Activated T-cell treated with anti-CD3 and anti-CD28 coated beads, Interleukin-2, amount 50 U/mL, for 48 hours (primary cell): ENCODE measurements at regions not wholly inside any gene's neighbourhood (a gene's known extent, or its start where the extent isn't known, plus 50 kb on each side); places are given as distances from the start of the nearest gene placed in this dataset.

ENCODE experiments used
- DNase-seq, 2 experiments: peaks; one replicate each; pipeline ENCODE4 v3.0.0-alpha.2; 2020

DNA sequence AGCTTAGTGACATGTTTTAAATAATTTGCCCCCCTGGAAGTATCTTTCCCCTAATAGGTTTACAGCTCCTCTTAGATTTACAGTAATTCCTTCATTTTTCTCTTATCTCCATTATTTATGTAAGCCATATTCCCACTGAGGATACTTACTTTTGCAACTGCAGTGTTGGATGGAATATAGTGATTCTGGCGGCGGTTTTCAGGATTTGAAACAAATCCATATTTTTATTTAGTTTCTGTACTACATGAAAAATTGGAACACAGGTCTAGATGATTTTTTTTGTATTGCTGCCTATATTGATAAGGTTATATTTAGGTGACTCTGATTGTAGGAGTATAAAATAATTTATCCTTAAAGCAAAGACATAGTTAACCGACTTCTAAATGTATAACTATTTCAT is 391.6 kb upstream of the SUCLG2 start:
- no peak for DNase-seq

DNA sequence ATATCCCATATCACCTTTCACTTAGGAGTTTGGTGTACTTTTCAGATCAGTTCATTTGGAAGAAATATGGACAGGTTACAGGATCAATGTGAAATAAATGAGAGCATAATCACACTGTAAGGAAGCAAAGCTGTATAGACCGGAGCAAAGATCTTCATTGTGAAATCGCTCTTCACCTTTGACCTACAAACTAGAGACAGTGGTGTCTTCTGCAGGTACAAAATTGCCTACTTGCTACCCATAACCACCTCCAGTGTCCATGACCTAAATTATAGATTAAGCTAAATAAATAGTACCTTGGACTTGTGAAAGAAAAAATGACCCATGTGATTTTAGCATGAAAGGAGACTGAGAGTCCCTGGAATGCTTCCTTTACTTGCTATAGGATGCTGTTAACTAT is 379.5 kb upstream of the SUCLG2 start:
- DNase-seq = no peak

DNA sequence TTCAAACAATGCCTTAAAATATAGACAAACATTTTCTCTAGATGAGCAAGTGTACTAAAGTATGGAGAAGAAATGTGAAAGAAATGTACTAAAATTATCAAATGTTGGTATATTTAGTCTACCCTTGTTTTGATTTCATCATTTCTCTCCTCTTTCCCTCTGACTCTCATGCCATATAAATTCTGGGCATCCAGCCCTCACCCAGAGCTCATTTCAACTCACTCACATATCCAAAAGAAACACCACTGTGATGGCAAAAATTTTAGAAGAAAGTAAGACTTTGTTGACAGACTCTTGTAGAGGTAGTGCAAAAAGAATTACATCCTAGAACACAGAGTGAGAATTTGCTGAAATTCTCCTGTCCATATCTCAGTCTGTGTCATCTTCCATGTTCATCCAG is 377.8 kb upstream of the SUCLG2 start:
- DNase-seq = no peak

DNA sequence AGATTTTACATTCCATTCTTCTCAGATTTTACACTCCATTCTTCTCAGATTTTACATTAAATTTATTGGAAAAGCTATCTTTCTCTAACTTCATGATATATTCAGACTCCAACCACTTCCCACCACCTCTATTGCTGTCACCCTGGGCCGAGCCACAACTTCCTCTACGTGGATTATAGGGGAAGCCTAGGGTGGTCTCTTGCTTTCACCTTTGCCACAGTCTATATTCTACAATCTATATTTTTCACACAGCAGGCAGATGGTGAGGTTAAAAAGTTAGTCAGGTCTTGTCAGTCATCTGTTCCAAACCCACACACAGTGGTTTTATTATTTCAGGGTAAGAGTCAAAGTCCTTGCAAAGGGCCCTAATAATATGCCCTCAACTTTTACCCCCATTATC is 370.8 kb upstream of the SUCLG2 start:
- DNase-seq = no peak

DNA sequence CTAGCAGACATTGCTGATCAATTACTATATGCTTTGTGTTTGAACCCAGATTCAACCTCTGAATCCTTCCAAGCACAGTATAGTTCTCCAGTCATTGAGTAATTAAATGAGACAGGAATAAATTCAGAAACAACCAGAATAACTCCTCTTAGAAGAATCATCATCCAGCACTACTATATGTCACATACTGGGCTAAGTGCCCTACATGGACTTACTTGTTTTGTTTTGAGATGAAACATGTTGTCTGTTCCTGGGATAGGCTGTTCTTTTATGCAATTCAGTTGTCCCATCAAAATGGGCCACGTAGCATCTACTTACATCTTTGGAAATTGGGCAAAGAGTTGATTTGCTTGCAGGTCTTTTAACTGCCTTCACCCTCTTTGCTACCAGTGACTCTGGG is 365.5 kb upstream of the SUCLG2 start:
- no peak for DNase-seq

DNA sequence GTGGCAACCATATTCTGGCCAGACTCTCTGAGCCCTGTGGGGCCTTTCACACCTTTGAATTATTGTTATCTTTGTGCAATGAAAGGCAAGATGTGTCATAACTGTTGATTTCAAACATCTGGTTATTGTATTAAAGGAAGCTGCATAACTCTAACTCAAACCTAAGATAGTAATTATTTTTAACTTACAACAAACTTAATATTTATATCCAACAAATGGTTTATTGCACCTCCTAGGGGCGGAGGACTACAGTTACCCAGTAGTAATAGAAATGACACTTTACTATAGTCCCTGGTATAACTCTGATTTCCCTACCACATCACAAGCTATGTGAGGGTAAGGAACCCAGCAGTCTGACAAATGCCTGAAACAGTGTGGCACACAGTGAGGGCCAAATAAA is 363.9 kb upstream of the SUCLG2 start:
- no peak for DNase-seq

DNA sequence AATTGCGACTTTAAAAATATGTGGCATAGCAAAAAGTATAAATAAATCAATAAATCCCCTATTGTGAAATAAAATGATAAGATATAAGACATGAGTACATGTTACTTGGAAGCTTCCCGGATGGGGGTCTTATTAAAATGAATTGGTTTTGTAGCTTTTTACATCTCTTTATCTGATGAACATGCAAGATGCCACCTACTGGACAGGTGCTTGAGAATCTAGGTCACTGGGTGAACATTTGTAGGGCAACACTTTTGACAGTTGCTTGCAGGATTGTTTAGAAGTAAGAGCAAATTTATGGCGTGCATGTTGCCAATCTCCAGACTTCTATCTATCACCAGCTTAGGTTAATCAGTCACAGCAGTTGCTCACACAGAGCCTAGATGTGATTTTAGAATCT is 362.7 kb upstream of the SUCLG2 start:
- DNase-seq = no peak

DNA sequence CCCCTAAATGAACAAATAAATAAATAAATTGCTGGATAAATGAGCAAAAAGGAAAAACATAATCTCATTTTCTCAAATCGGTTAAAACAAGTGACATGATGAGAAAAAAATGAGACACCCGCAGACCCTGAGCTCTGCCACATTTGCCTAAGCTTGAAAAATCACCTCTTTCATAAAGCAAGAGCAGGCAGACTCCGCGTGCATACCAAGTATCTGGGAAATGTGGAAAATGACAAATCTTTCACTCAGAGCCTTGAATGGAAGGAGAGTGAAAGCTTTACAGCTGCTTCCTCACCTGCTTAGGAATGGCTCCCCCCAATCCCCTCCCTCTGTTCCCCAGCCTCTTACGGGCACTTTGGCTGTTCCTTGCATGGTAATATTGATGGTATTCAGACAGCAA is 355.5 kb upstream of the SUCLG2 start:
- no peak for DNase-seq

DNA sequence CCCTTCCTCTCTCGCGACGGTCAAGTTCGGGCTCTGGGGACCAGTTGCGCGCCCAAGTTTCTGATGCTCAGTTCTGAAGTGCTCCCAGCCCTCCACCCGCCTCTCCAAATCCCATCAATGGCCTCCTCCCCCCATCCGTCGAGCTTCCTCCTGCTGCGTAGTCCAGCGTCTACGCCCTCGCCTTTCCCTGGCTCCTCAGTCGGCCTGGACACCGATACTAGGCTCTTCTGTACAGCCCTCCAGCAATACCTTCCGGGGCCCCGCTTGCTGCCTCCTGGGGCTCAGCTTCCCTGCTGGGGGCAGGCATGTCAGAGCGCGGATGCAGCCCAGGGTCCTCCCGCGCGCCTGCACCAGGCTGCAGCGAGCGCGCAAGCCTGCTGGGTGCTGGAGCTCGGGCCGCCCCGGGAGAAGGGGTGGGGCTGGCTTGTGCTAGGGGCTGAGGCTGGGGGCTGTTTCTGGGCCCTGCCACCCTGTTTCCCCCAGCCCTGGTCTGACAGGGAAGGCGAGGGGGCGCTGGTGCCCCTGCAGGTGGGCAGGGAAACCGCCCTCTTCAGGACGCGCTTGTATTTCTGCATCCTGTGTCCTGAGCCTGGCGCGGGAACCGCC is 353.3 kb upstream of the SUCLG2 start:
- DNase-seq = peak; percentile 46 to 58

DNA sequence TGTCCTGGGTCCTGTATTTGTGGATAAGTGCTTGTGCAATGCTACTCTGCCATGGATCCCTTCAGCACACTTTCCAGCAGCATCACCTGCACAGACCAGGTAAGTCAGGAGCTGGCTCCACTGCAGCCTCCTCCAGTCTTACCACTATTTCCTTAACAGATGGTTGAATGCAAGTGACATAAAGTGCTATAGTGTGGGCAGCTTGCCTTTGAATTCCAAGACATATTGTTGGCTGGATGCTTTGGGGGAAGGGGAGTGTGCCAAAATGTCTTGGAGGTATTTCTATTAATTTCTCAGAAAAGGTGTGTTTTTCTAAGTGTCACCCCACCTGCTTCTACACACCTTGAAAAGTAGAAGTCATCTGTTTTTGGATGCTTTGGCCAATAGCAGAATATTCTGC is 352.2 kb upstream of the SUCLG2 start:
- no peak for DNase-seq

DNA sequence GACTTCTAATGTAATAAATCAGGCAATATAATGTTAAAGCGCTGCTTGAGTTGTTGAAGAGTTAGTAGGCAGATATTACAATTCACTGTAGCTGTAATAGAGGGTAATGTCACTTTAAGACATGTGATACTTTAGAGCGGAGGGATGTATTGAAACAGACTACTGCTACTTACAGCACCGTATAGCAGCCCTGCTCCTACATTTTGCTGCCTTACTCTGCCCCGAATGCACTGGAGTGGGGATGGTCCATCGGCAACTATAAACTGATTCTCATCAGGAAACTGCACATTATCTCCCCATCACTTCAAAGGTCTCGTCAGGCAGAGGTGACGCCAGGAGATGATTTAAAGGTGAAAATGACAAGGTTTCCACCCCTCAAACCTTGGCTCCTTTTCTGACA is 349.7 kb upstream of the SUCLG2 start:
- DNase-seq = no peak

DNA sequence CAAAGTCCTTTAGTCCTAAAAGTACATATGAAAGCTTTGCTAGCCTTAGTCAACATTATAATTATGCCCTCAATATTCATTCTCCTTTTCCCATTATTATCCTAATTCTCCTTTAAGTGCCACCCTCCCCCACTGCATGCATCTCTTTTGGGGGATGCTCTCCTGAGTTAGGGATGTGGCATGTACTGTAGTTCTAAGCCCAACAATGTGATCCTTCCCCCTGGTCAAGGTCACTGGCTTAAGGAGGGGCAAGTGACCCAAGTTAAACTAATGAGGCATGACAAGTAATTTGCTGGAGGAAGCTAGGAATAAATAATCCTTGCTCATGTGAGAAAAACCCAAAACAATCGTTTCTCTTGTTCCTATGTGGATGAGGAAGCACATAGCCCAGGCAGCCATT is 343.9 kb upstream of the SUCLG2 start:
- no peak for DNase-seq

DNA sequence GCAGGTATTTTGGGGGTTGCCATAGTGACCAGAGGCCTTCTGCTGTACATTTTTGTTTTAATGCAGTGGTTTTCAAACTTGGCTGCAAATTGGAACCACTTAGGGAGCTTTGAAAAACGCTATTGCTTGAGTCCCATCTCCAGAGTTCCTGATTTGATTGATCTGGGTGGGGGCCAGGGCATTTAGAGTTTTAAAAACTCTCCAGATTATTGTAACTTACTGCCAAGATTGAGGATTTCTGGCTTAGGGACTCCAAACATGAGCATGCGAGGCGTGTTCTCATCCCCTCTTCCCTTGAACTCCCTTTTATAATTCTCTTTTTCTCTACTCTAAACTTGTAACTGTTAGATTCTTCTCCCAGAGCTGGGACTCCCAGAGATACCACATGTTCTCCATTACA is 340.8 kb upstream of the SUCLG2 start:
- no peak for DNase-seq

DNA sequence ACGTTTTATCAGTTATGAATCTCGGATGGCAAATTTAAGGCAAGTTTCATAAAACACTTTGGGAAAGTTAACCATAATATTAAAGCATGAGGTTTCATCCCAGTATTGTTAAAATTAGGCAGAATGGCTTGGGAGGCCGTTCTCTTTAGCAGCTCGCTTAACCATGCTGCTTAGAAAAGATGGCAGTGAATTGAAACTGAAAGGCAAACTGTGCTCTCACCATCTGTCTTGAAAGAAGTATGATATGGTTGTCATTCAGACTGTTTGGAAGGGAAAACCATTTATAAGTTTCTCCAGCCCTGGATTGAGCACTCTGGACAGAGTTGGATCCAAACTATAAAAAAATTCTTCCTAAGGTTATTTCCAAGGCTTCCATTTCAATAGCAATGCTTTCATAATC is 332.3 kb upstream of the SUCLG2 start:
- DNase-seq = no peak

DNA sequence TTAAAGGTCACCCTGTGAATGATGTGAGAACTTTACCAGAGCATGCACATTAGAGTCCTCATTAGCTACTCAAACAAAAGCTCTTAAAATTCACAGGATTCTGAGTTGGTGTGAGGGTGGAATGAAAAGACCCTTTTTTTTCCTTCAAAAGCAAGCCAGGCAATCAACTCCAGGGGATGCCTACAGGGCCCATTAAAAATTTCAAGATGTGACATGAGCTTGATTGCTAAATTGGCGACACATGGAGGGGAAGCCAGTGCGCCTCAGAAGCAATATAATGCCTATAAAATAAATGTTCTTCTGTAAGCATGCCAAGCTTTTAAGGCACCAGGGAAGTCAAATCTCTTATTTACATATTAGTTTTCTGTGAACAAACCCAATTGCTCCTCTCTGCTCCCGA is 328.8 kb upstream of the SUCLG2 start:
- DNase-seq = no peak

DNA sequence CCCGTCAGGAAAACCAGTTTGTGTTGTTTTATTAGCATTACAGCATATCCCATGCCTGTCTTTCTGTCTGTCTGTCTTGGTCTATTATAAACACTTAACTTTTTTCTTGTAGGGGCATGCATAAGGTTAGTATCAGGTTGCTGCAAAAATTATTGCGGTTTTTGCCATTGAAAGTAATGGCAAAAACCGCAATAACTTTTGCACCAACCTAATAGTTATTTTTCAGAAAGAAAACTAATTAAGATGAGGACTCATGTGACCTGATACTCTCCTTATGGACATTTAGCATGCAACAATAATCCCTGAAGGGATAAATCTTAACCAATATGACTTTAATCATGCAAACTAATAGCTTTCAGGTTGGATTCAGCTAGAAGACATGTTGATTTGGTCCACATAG is 326.7 kb upstream of the SUCLG2 start:
- DNase-seq = no peak

DNA sequence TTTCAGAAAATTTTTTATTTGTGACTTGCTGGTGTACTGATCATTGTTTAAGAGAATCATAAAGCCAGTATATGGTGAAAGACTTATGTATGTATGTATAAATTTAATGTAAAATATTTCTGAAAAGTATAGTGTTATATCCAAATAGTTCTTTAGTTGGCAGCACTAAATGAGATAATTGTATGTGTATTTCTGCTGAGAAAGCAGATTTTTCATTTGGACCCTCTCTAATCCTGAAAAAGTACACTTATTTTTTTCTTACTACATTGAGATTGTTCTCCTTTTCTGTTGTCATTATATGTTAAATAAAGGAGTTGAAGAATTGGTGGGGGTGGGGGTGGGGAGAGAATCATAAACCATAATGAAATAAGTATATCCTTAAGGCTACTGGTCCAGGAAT is 324.9 kb upstream of the SUCLG2 start:
- no peak for DNase-seq

DNA sequence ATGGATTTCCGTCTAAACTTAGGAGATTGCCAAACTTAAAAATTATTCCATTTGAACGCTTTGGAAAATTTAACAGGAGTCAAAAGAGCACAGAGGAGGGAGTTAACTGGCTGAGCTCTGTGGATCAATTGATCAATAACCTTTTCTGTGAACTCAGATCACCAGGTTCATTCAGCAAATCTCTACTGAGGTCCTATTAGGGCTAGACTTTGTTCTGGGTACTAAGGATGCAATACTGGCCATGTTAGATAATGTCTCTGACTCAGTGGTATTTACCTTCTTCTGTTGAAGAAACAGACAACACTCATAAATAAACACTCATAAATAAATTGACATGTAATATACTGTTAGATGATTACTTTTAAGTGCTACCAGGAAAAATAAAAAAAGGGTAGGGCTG is 323.4 kb upstream of the SUCLG2 start:
- DNase-seq = no peak

DNA sequence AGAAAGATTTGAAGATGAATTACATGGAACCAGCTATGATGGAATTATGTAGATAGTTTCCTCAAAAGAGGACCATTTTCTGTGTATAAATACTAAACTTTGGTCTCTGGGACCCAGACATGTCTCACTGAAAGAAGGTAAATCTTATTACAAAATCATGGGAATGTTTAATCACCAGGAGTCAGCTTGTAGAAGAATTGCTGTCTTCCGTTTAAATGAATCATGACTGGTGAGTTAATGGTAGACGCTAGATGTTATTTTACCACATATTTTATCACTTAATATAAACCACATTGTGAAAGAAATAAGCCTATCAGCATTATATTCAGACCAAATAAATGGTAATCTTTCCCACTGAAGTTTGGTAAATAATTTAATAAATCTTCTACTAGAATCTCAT is 322.3 kb upstream of the SUCLG2 start:
- DNase-seq = no peak

DNA sequence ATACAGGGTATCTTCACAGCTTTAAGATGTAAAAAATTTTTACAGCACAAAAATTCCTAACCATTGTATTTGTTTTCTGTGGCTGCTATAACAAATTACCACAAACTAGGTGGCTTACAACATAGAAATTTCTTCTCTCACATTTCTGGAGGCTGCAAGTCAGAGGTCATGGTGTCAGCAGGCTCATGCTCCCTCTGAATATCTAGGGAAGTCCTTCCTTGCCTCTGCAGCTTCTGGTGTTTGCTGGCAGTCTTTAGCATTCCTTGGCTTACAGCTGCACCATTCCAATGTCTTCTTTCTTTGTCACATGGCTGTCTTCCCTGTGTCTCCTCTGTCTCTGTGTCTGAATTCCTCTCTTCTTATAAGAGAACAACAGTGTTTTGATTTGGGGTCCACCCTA is 310.2 kb upstream of the SUCLG2 start:
- DNase-seq = no peak

DNA sequence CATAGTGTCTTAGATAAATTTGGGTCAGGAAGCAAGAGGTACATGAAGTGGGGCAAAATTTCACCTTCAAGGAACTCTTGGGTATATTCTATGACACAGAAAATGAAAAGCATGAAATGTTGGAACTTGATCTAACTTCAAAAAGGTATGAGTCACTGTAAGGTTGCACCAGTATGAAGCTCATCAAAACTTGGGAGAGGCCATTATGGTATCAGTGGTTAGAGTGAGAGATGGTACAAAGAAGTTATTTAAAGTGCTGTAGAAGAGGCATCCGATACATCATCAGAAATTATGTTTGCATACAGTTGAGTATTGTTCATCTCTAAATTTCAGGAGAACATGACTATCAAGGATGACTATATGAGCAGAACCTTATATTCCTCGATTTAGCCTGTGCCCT is 302.9 kb upstream of the SUCLG2 start:
- no peak for DNase-seq

DNA sequence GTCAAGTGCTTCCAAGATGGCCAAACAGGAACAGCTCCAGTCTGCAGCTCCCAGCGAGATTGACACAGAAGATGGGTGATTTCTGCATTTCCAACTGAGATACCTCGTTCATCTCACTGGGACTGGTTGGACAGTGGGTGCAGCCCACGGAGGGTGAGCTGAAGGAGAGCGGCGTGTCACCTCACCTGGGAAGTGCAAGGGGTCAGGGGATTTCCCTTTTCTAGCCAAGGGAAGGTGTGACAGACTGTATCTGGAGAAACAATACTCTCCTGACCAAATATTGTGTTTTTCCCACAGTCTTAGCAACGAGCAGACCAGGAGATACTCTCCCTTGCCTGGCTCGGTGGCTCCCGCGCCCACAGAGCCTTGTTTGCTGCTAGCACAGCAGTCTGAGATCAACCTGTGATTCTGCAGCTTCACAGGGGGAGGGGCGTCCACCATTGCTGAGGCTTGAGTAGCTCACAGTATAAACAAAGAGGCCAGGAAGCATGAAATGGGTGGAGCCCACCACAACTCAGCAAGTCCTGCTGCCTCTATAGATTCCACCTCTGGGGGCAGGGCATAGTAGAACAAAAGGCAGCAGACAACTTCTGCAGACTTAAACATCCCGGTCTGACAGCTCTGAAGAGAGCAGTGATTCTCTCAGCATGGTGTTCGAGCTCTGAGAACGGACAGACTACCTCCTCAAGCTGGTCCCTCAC is 293.5 kb upstream of the SUCLG2 start:
- peak; percentile 35 to 45 for DNase-seq

DNA sequence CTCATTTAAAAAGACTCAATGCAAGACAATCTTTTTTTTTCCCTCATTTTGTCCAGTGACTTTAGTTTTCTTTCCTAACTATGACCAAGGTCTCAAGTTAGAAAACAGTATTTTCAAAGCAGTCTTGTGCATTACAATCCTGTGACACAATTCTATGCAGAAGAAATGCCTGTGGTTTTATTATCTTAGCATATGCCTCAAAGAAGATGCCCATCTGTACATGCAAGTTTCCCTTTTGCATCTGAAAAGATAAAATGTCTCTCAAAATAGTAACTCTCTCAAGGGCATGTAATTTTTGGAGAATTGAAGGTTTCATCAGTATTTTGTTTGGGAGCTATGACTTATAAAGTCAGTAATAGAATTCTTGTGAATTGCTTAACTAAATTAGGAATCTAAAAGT is 292.0 kb upstream of the SUCLG2 start:
- DNase-seq = no peak

DNA sequence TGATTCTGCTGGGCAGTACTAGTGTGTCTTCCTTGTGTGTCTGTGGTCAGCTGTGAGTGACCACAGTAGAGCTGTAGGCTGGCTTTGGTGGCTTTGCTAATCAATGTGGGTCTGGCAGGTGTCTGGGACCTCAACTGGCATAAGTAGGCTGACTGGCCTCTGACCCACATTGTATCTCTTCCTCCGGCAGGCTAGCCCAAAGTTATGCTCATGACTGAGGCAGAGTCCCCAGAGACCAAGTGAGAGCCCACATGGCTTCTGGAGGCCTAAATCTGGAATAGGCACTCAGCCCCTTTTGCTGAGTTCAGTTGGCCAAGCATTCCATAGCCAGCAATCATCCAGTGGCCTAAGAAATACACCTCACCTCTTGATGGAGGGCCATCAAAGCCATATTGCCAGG is 289.1 kb upstream of the SUCLG2 start:
- DNase-seq = no peak

DNA sequence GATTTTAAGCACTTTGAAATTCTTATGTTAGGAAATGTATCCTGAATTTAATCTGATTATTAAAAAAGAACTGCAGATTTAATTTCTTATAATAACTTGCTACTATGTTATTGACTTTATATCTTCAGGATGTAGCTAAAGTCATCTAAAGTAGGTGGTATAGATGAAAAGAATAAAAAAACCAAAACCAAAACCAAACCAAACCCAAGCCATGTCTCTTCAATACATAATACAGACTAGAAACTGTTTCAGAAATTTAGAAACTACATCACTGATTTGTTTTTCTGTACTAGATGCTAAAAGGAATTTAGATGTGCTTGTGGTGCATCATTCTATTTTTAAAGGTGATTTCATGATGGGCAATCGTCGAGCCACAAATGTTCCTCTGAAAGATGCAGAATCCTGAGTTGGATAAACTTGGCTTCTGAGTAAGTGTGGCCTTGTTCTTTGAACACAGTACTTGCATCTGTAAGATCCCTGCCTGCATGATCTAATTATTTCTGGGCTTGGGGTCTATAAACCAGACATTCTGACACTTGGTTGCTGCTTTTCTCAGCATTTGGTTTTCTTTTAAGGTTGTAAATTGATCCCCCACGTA is 287.1 kb upstream of the SUCLG2 start:
- no peak for DNase-seq
